Psoas muscle (tissue), 7 donors: ENCODE measurements at regions not wholly inside any gene's neighbourhood (a gene's known extent, or its start where the extent isn't known, plus 50 kb on each side); places are given as distances from the start of the nearest gene placed in this dataset.
A peak's percentile ranks its signal among the peaks of the same experiment; 100 is the strongest.

Source experiments
- ATAC-seq, 4 donors: fragments of 200-7000 bp; cut with Tn5 transposase; one replicate each; pipeline ENCODE4 v1.9.1; 2020; ENCODE audit warnings: moderate library complexity in 3 of 4, mild to moderate bottlenecking in 2 of 4
- DNase-seq, 2 donors: peaks; one replicate each; pipeline ENCODE4 v3.0.0-alpha.2; 2020
- H3K27ac ChIP-seq: fragments of 200-600 bp; one replicate; pipeline ENCODE4 v1.8.0; 2022
- H3K27me3 ChIP-seq, 3 donors: fragments of 200-600 bp in 1 of 3; one replicate each; pipeline versions ENCODE4 v1.6.1 to v1.8.0; 2013 to 2022; ENCODE audit warnings: low read length in 2 of 3, mild to moderate bottlenecking in 2 of 3, moderate library complexity in 1 of 3; ENCODE audit not compliant: insufficient read depth in 3 of 3
- H3K36me3 ChIP-seq, 2 donors: fragments of 200-600 bp in 1 of 2; one replicate each; pipeline versions ENCODE4 v1.6.1 to v1.8.0; 2013 to 2022; ENCODE audit warnings: low read depth in 1 of 2, mild to moderate bottlenecking in 1 of 2, moderate library complexity in 1 of 2; ENCODE audit not compliant: insufficient read depth in 1 of 2
- H3K4me1 ChIP-seq: fragments of 200-600 bp; one replicate; pipeline ENCODE4 v1.8.0; 2022
- H3K4me3 ChIP-seq: fragments of 200-600 bp; one replicate; pipeline ENCODE4 v1.8.0; 2022; ENCODE audit warnings: mild to moderate bottlenecking
- H3K9me3 ChIP-seq: fragments of 200-600 bp; one replicate; pipeline ENCODE4 v1.8.0; 2022
- WGBS, 3 donors: extraction: QIAGEN DNeasy Blood & Tissue Kit; methylation state at CpG; one replicate each; pipeline versions ENCODE4 v1.1.6 to v1.1.7; 2013; 5-methylcytosine and 5-hydroxymethylcytosine counted together
- intact Hi-C, 2 donors: fragments of 100-400 bp; cut with DNase I; formaldehyde crosslinking; loops; one replicate each; pipeline versions ENCODE4 v1.11.0 to v1.14.2; 2022
- TF ChIP-seq, protein P1 (sequence below): fragments of 200-600 bp; IDR thresholded peaks from one replicate; pipeline ENCODE4 v1.8.0; 2022; ENCODE audit warnings: antibody characterized with exemption
- donor health status: healthy with polysubstance abuse.
- donor health status: DM: no; HTN: no; CAD: no; lungs with moderate emphysema.
- donor health status: Bipolar disorder and iron deficiency.
- donor health status: healthy.
- donor health status: DM: yes; HTN: yes; CAD: no.
- donor health status: DM: no; HTN: no; CAD: no.
- donor health status: DM: yes; HTN: yes; CAD: no.

DNA sequence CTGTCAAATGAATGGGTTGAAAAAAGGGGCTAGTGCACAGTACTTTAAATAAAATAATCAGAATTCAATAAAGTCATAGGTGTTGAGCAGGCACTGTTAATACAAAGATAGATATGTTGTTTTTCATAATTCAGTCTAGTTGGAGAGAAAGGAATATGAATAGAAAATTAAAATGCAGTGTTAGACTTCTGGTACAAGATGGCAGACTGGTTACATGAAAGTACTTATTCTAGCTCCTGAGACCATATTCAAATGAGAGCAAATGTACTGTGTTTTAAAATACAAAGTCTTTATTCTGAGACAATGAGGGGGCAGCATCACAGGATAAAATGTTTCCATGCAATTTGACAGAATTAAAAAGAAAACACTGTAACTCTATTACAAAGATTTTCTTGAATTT is 542.1 kb downstream of the COL11A1 start:
- Histone ChIP-seq H3K27ac (no peak overlapping the region), H3K27me3 (no peaks in the 10 kb centered on the region), H3K4me3 (no peak overlapping the region), H3K9me3 (no peaks in the 10 kb centered on the region), H3K36me3 (no peaks in the 10 kb centered on the region), H3K4me1 (no peaks in the 10 kb centered on the region)
- TF ChIP-seq, protein P1, sequence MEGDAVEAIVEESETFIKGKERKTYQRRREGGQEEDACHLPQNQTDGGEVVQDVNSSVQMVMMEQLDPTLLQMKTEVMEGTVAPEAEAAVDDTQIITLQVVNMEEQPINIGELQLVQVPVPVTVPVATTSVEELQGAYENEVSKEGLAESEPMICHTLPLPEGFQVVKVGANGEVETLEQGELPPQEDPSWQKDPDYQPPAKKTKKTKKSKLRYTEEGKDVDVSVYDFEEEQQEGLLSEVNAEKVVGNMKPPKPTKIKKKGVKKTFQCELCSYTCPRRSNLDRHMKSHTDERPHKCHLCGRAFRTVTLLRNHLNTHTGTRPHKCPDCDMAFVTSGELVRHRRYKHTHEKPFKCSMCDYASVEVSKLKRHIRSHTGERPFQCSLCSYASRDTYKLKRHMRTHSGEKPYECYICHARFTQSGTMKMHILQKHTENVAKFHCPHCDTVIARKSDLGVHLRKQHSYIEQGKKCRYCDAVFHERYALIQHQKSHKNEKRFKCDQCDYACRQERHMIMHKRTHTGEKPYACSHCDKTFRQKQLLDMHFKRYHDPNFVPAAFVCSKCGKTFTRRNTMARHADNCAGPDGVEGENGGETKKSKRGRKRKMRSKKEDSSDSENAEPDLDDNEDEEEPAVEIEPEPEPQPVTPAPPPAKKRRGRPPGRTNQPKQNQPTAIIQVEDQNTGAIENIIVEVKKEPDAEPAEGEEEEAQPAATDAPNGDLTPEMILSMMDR = no peak
- ATAC-seq = no peak
- DNase-seq = no peak
- intact Hi-C loops = no loop called here

DNA sequence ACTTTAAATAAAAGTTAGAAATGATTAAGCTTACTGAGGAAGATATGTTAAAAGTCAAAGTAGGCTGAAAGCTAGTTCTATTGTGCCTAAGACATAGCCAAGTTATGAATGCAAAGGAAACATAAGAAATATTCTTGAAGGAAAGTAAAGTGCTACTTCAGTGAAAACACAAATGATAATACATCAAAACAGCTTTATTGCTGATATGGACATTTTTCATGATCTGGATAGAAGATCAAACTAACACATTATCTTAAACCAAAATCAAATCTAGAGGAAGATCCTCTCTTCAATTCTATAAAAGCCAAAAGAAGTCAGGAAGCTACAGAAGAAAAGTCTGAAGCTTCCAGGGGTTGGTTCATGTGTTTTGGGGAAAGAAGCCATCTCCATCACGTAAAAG is 545.9 kb downstream of the COL11A1 start:
- Histone ChIP-seq H3K4me3 (no peak overlapping the region), H3K36me3 (no peaks in the 10 kb centered on the region), H3K4me1 (no peaks in the 10 kb centered on the region), H3K27ac (no peak overlapping the region), H3K9me3 (no peaks in the 10 kb centered on the region), H3K27me3 (no peaks in the 10 kb centered on the region)
- intact Hi-C loops = no loop called here
- 80 to 94% (median 80%) methylated on average over 1 of the region's 1 CpG for WGBS, 3 donors
- DNase-seq (no peak), ATAC-seq (no peak)
- TF ChIP-seq, protein P1 = no peak

DNA sequence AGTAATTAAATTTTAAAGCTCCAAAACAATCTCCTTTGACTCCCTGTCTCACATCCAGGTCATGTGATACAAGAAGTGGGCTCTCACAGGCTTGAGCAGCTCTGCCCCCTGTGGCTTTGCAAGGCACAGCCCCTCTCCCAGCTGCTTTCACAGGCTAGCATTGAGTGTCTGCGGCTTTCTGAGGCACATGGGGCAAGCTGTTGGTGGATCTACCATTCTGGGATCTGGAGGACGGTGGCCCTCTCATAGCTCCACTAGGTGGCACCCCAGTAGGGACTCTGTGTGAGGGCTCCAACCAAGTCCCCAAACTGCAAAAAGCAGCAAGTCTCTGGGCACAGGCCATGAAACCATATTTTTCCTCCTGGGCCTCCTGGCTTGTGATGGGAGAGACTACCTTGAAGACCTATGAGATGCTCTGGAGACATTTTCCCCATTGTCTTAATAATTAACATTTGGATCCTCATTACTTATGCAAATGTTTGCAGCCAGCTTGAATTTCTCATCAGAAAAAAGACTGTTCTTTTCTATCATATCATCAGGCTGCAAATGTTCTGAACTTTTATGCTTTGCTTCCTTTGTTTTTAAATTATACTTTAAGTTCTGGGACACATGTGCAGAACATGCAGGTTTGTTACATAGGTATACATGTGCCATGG is 554.1 kb upstream of the OLFM3 start:
- peak in 1 of 2 donors; percentile 26 for DNase-seq
- Histone ChIP-seq H3K9me3 (no peaks in the 10 kb centered on the region), H3K4me3 (no peak overlapping the region), H3K4me1 (no peaks in the 10 kb centered on the region), H3K36me3 (no peaks in the 10 kb centered on the region), H3K27ac (no peak overlapping the region), H3K27me3 (no peaks in the 10 kb centered on the region)
- ATAC-seq = no peak
- 74 to 85% (median 78%) methylated on average over 2 of the region's 2 CpGs for WGBS, 3 donors
- TF ChIP-seq, protein P1 = no peak
- intact Hi-C loops = no loop called here

DNA sequence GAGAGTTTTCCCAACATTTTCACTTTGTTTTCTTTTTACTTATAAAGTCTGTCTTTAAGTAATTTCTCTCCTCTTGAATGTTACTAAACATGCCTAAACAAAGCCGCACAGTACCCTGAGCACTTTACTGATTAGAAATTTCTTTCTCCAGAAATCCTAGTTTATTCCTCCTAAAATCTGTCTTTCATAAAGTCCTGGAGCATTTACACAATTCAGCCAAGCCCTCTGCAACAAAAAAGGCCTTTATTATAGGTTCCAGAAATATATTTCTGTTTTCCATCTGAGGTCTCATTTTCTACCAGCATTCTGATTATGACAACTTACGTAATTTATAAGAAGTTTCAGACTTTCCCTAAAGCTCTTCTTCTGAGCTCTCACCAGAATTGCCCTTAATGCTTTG is 549.5 kb upstream of the OLFM3 start:
- 88 to 91% (median 88%) methylated on average over 2 of the region's 2 CpGs for WGBS, 3 donors
- no peak for ATAC-seq
- Histone ChIP-seq H3K9me3 (no peaks in the 10 kb centered on the region), H3K36me3 (no peaks in the 10 kb centered on the region), H3K4me3 (no peak overlapping the region), H3K27me3 (no peaks in the 10 kb centered on the region), H3K4me1 (no peaks in the 10 kb centered on the region), H3K27ac (no peak overlapping the region)
- no peak for DNase-seq
- TF ChIP-seq, protein P1 = no peak
- intact Hi-C loops = no loop called here
